H1 (cell line): ENCODE measurements at regions not wholly inside any gene's neighbourhood (a gene's known extent, or its start where the extent isn't known, plus 50 kb on each side); places are given as distances from the start of the nearest gene placed in this dataset.

Source experiments
- CTCF ChIA-PET: fragments of 300-600 bp; sonication (Branson Sonifier 250); formaldehyde crosslinking; loops from one replicate; lab custom pipeline; 2021; ENCODE audit not compliant: partially characterized antibody; lab: Charles Lee
- POLR2A ChIA-PET: fragments of 300-600 bp; sonication (Branson Sonifier 250); formaldehyde crosslinking; loops from one replicate; lab custom pipeline; 2021; ENCODE audit warnings: inconsistent platforms; ENCODE audit not compliant: partially characterized antibody; lab: Charles Lee
- DNase-seq, 2 experiments: peaks; one replicate each; pipeline versions ENCODE4 v3.0.0 to v3.0.0-alpha.2; 2010 to 2022; ENCODE audit warnings: low spot score in 2 of 2, low read depth in 1 of 2, mixed read lengths in 1 of 2
- FAIRE-seq: peaks from 2 replicates; lab custom pipeline; 2011; peaks lifted over from hg19 to GRCh38; lab: Jason Lieb, UNC
- H2AFZ ChIP-seq: 2 replicates; pipeline ENCODE4 v1.8.1; 2012; ENCODE audit warnings: low read length, inconsistent platforms
- H2AK5ac ChIP-seq: 2 replicates; pipeline ENCODE4 v1.6.1; 2013; ENCODE audit warnings: low read depth, low read length
- H2BK120ac ChIP-seq: replicated peaks from 2 replicates; pipeline ENCODE3; 2013; ENCODE audit warnings: low read depth, low read length, inconsistent platforms
- H2BK12ac ChIP-seq: 2 replicates; pipeline ENCODE4 v1.6.1; 2013; ENCODE audit warnings: low read depth, low read length
- H2BK15ac ChIP-seq: 2 replicates; pipeline ENCODE4 v1.6.1; 2013; ENCODE audit warnings: low read length
- H2BK20ac ChIP-seq: 2 replicates; pipeline ENCODE4 v1.6.1; 2013; ENCODE audit warnings: low read length
- H2BK5ac ChIP-seq: 2 replicates; pipeline ENCODE4 v1.6.1; 2013; ENCODE audit warnings: low read depth, low read length
- H3K14ac ChIP-seq: 2 replicates; pipeline ENCODE4 v1.6.1; 2013; ENCODE audit warnings: inconsistent platforms; ENCODE audit not compliant: insufficient read length
- H3K18ac ChIP-seq: 2 replicates; pipeline ENCODE4 v1.6.1; 2013; ENCODE audit warnings: low read length; ENCODE audit errors: extremely low read depth
- H3K23ac ChIP-seq: 2 replicates; pipeline ENCODE4 v1.6.1; 2013; ENCODE audit warnings: inconsistent platforms; ENCODE audit not compliant: insufficient read length
- H3K23me2 ChIP-seq: 2 replicates; pipeline ENCODE4 v1.6.1; 2013; ENCODE audit warnings: low read depth, low read length
- H3K27ac ChIP-seq: 2 replicates; pipeline ENCODE4 v1.6.1; 2011; ENCODE audit warnings: low read depth, low read length, inconsistent platforms
- H3K27me3 ChIP-seq, 4 experiments: replicated peaks in 1 of 4; 1 replicate in 1 of 4; 2 replicates in 3 of 4; pipeline versions ENCODE4 v1.6.1 to v1.8.1; 2011 to 2013; ENCODE audit warnings: low read length in 3 of 4, mild to moderate bottlenecking in 3 of 4, inconsistent platforms in 2 of 4, mixed read lengths in 2 of 4, moderate library complexity in 1 of 4; ENCODE audit not compliant: control insufficient read depth in 3 of 4, insufficient read depth in 3 of 4; ENCODE audit errors: extremely low read depth in 1 of 4
- H3K36me3 ChIP-seq, 4 experiments: 2 replicates each; pipeline versions ENCODE4 v1.6.1 to v1.8.1; 2011 to 2013; ENCODE audit warnings: mild to moderate bottlenecking in 4 of 4, low read length in 3 of 4, moderate library complexity in 2 of 4, control low read depth in 1 of 4, inconsistent platforms in 1 of 4; ENCODE audit not compliant: insufficient read depth in 4 of 4, control insufficient read depth in 2 of 4
- H3K4ac ChIP-seq: replicated peaks from 2 replicates; pipeline ENCODE3; 2013; ENCODE audit warnings: low read length, low read depth, mixed read lengths, inconsistent platforms; ENCODE audit not compliant: insufficient read length
- H3K4me1 ChIP-seq, 4 experiments: replicated peaks in 1 of 4; 1 replicate in 1 of 4; 2 replicates in 3 of 4; pipeline versions ENCODE4 v1.6.1 to v1.8.1; 2011 to 2013; ENCODE audit warnings: low read length in 3 of 4, inconsistent platforms in 2 of 4, mixed read lengths in 1 of 4; ENCODE audit not compliant: insufficient read depth in 4 of 4, control insufficient read depth in 3 of 4
- H3K4me2 ChIP-seq, 2 experiments: 2 replicates each; pipeline versions ENCODE4 v1.6.1 to v1.8.1; 2011 to 2013; ENCODE audit warnings: low read depth in 2 of 2, low read length in 2 of 2, control low read depth in 1 of 2, inconsistent platforms in 1 of 2, mild to moderate bottlenecking in 1 of 2; ENCODE audit not compliant: insufficient read depth in 1 of 2
- H3K4me3 ChIP-seq, 4 experiments: fragments of 200-600, 300-600 bp in 1 of 4; sonication (generic), shearing (Covaris generic), sonication (Bioruptor Twin) in 1 of 4; 2 replicates each; pipeline versions ENCODE4 v1.5.1 to v1.8.1; 2011 to 2016; ENCODE audit warnings: low read length in 4 of 4, low read depth in 3 of 4, control low read depth in 2 of 4, inconsistent platforms in 2 of 4, mild to moderate bottlenecking in 2 of 4, mixed read lengths in 1 of 4, moderate library complexity in 1 of 4; ENCODE audit not compliant: insufficient read depth in 2 of 4; ENCODE audit errors: extremely low read depth in 1 of 4
- H3K56ac ChIP-seq: replicated peaks from 2 replicates; pipeline ENCODE3; 2013; ENCODE audit warnings: low read depth, mild to moderate bottlenecking, mixed read lengths, low read length, inconsistent platforms; ENCODE audit not compliant: insufficient read length
- H3K79me1 ChIP-seq: 2 replicates; pipeline ENCODE4 v1.6.1; 2013; ENCODE audit warnings: low read depth, low read length, control low read depth
- H3K79me2 ChIP-seq, 2 experiments: 2 replicates each; pipeline versions ENCODE4 v1.6.1 to v1.8.1; 2012 to 2013; ENCODE audit warnings: low read length in 2 of 2, mild to moderate bottlenecking in 2 of 2, inconsistent platforms in 1 of 2; ENCODE audit not compliant: insufficient read depth in 2 of 2, control insufficient read depth in 1 of 2
- H3K9ac ChIP-seq, 4 experiments: replicated peaks in 1 of 4; 1 replicate in 1 of 4; 2 replicates in 3 of 4; pipeline versions ENCODE4 v1.6.1 to v1.8.1; 2011 to 2013; ENCODE audit warnings: low read depth in 3 of 4, low read length in 3 of 4, control low read depth in 2 of 4, mild to moderate bottlenecking in 2 of 4, moderate library complexity in 2 of 4, inconsistent platforms in 1 of 4; ENCODE audit errors: extremely low read depth in 1 of 4
- H3K9me3 ChIP-seq, 2 experiments: 2 replicates each; pipeline versions ENCODE4 v1.6.1 to v1.8.1; 2012 to 2013; ENCODE audit warnings: mild to moderate bottlenecking in 2 of 2, moderate library complexity in 2 of 2, control low read depth in 1 of 2, inconsistent platforms in 1 of 2, low read depth in 1 of 2, low read length in 1 of 2, mixed read lengths in 1 of 2; ENCODE audit not compliant: insufficient read depth in 2 of 2
- H4K20me1 ChIP-seq, 2 experiments: replicated peaks in 1 of 2; 2 replicates each; pipeline versions ENCODE3 to v1.8.1; 2011 to 2013; ENCODE audit warnings: inconsistent platforms in 2 of 2, low read length in 2 of 2, mild to moderate bottlenecking in 1 of 2; ENCODE audit not compliant: insufficient read depth in 2 of 2, control insufficient read depth in 1 of 2
- H4K5ac ChIP-seq: 2 replicates; pipeline ENCODE4 v1.6.1; 2013; ENCODE audit warnings: low read length, low read depth, mixed read lengths, inconsistent platforms; ENCODE audit not compliant: insufficient read length
- H4K8ac ChIP-seq: 2 replicates; pipeline ENCODE4 v1.8.0; 2013; ENCODE audit warnings: mild to moderate bottlenecking, moderate library complexity, low read length, inconsistent platforms; ENCODE audit not compliant: insufficient read depth; ENCODE audit errors: extremely low read depth
- H4K91ac ChIP-seq: replicated peaks from 2 replicates; pipeline ENCODE3; 2013; ENCODE audit warnings: low read length, mixed read lengths, inconsistent platforms; ENCODE audit not compliant: insufficient read length
- BACH1 ChIP-seq: IDR thresholded peaks from 2 replicates; pipeline ENCODE4 v1.6.1; 2012; ENCODE audit warnings: low read length, improper control_type of control experiment
- CEBPB ChIP-seq: IDR thresholded peaks from 2 replicates; pipeline ENCODE4 v1.6.1; 2012; ENCODE audit warnings: low read depth, low read length
- HDAC6 ChIP-seq: IDR thresholded peaks from one replicate; pipeline ENCODE4 v1.7.1; 2012; ENCODE audit warnings: low read depth, mild to moderate bottlenecking, inconsistent platforms, low read length, moderate library complexity
- JUN ChIP-seq: IDR thresholded peaks from 2 replicates; pipeline ENCODE4 v1.6.1; 2011; ENCODE audit warnings: low read depth, mild to moderate bottlenecking, improper control_type of control experiment, low read length
- SAP30 ChIP-seq: fragments of 300-600 bp; sonication (generic); IDR thresholded peaks from 2 replicates; pipeline ENCODE4 v1.7.1; 2012; ENCODE audit warnings: low read length, moderate library complexity, mild to moderate bottlenecking, inconsistent platforms; ENCODE audit not compliant: insufficient read depth, insufficient replicate concordance
- SP1 ChIP-seq: IDR thresholded peaks from 2 replicates; pipeline ENCODE4 v1.6.1; 2011; ENCODE audit warnings: low read depth, low read length
- WGBS, 2 experiments: shearing (Covaris generic) in 1 of 2; methylation state at CpG; one replicate each; pipeline versions ENCODE4 v1.1.6 to v1.1.7; 2013 to 2015; ENCODE audit warnings: low lambda C conversion rate in 2 of 2, mixed read lengths in 2 of 2, inconsistent platforms in 1 of 2, low coverage in 1 of 2, missing lambda C conversion rate in 1 of 2; ENCODE audit not compliant: insufficient replicate concordance in 2 of 2, insufficient coverage in 1 of 2, insufficient read length in 1 of 2; ENCODE audit errors: extremely low coverage in 1 of 2, missing lambda C conversion rate in 1 of 2; 5-methylcytosine and 5-hydroxymethylcytosine counted together

DNA sequence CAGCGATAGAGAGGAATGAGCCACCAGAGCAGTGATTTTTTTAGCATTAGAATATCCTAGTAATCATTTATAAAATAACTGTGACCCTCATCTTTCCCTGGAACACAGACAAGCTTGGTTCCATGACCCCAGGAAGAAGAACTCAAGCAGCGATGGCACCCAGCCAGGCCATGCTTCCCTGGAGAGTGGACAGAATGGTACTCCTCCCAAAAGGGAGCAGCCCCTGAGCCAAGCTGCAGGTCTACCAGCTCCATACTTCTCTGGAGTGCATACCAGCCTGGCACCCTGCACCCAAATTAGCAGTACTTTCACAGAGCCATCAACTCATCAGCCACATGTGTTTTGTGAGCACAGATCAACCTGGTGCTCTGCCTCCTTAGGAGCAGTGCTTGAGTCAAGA is 310.9 kb upstream of the PCDH10 start:
- Histone ChIP-seq H3K9ac (no peak overlapping the region), H3K27ac (no peak overlapping the region), H3K4me1 (no peaks in the 10 kb centered on the region), H4K91ac (no peak overlapping the region), H2BK5ac (no peak overlapping the region), H3K23ac (no peak overlapping the region), H3K4ac (no peak overlapping the region), H3K4me2 (no peak overlapping the region), H3K23me2 (no peaks in the 10 kb centered on the region), H2AK5ac (no peak overlapping the region), H2BK120ac (peak overlapping the region; percentile 6), H4K5ac (no peak overlapping the region), H2BK15ac (no peak overlapping the region), H2BK20ac (no peak overlapping the region), H3K4me3 (no peak overlapping the region), H4K8ac (no peak overlapping the region), H3K36me3 (no peaks in the 10 kb centered on the region), H3K14ac (no peak overlapping the region), H3K56ac (no peak overlapping the region), H3K79me2 (no peaks in the 10 kb centered on the region), H2AFZ (no peak overlapping the region), H3K79me1 (no peaks in the 10 kb centered on the region), H3K27me3 (no peaks in the 10 kb centered on the region), H3K18ac (no peak overlapping the region), H2BK12ac (no peak overlapping the region), H4K20me1 (no peaks in the 10 kb centered on the region), H3K9me3 (no peaks in the 10 kb centered on the region)
- TF ChIP-seq SAP30, result no peak
- no peak for TF ChIP-seq CEBPB
- no peak for TF ChIP-seq SP1
- no peak for TF ChIP-seq HDAC6
- TF ChIP-seq BACH1, result no peak
- TF ChIP-seq JUN, result no peak
- WGBS, 2 experiments, result 96% methylated on average over 2 of the region's 2 CpGs; no CpG with 5 or more reads in 1 of the 2 experiments
- ChIA-PET POLR2A (no interaction called here), CTCF (interaction anchor here (1.4 kb wide), 1 partner anchor 308 kb away, joined by 5 read pairs; no protein-coding TSS in a partner anchor)
- no peak for FAIRE-seq
- no peak for DNase-seq
